ENCODE measurements at regions not wholly inside any gene's neighbourhood (a gene's known extent, or its start where the extent isn't known, plus 50 kb on each side); places are given as distances from the start of the nearest gene placed in this dataset.

DNA sequence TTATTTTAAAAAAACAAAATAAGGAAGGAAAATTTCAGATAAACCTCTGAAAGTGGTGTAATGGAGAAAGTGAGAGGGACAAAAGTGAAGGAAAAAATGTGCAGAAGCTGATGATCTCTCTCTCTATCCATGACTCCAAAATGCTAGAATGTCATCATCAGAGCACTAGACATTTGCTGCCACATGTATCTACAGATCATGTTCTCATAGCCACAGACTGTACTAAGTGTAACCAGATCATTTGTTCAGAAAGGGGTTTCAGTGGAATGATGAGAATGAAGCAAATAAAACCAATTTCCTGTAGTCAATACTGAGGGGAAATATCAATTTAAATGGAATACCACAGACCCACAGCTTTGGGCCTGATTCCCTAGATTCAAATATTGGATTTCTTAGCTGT, 104.3 kb upstream of the CHMP2B start:
- no peak overlapping the region for H3K9ac ChIP-seq (ENCODE audit: low read length)
- H3K4me2 ChIP-seq (ENCODE audit: low read length): no peak overlapping the region
- no peak overlapping the region for H2AFZ ChIP-seq (ENCODE audit: low read length)
- H3K4me3 ChIP-seq (ENCODE audit: low read depth, low read length, poor library complexity, severe bottlenecking): no peak overlapping the region
- TF ChIP-seq CTCF (IDR thresholded peaks at IDR 0.05; ENCODE audit: low read length) (no peak), EZH2 (IDR thresholded peaks at IDR 0.05; ENCODE audit: borderline replicate concordance, low read length) (no peak)
- no peaks in the 10 kb centered on the region for H4K20me1 ChIP-seq (ENCODE audit: insufficient read depth, low read length)
- no peak overlapping the region for H3K27ac ChIP-seq (ENCODE audit: low read depth, low read length, poor library complexity, severe bottlenecking)
- no peaks in the 10 kb centered on the region for H3K9me2 ChIP-seq (ENCODE audit: low read depth, low read length)
- H3K9me3 ChIP-seq (ENCODE audit: low read length): no peaks in the 10 kb centered on the region
- H3K79me2 ChIP-seq (ENCODE audit: insufficient read depth, low read length): no peaks in the 10 kb centered on the region
- no peaks in the 10 kb centered on the region for H3K4me1 ChIP-seq (ENCODE audit: insufficient read depth, low read length, severe bottlenecking)
- H3K27me3 ChIP-seq (ENCODE audit: insufficient read depth, low read length): no peaks in the 10 kb centered on the region
- no peaks in the 10 kb centered on the region for H3F3A ChIP-seq (ENCODE audit: insufficient read depth, low read length)
- H3K36me3 ChIP-seq (ENCODE audit: insufficient read depth, low read length): no peaks in the 10 kb centered on the region

DNA sequence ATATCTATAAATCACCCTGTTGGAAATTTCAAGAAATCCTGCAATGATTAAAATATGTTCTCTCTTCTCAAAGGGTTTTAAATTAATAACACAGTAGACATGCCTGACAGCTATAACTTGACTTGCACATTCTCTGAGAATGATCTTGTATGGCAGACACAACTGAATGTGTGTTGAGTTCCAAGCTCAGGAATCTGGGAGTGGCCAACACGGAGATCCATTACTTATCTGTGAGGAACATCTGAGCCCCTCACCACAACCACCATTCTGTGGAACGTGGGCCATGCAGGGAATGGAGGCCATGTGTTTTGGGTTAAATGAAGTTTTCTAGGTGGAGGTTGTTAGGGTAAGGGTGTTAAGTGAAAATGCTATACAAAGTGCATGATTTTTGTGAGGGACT, 105.3 kb upstream of the CHMP2B start:
- no peaks in the 10 kb centered on the region for H3F3A ChIP-seq (ENCODE audit: insufficient read depth, low read length)
- no peaks in the 10 kb centered on the region for H3K79me2 ChIP-seq (ENCODE audit: insufficient read depth, low read length)
- TF ChIP-seq EZH2 (IDR thresholded peaks at IDR 0.05; ENCODE audit: borderline replicate concordance, low read length) (no peak), CTCF (IDR thresholded peaks at IDR 0.05; ENCODE audit: low read length) (no peak)
- H2AFZ ChIP-seq (ENCODE audit: low read length): no peak overlapping the region
- no peaks in the 10 kb centered on the region for H3K9me3 ChIP-seq (ENCODE audit: low read length)
- H3K27me3 ChIP-seq (ENCODE audit: insufficient read depth, low read length): no peaks in the 10 kb centered on the region
- H3K9ac ChIP-seq (ENCODE audit: low read length): no peak overlapping the region
- no peak overlapping the region for H3K27ac ChIP-seq (ENCODE audit: low read depth, low read length, poor library complexity, severe bottlenecking)
- H3K36me3 ChIP-seq (ENCODE audit: insufficient read depth, low read length): no peaks in the 10 kb centered on the region
- H3K4me3 ChIP-seq (ENCODE audit: low read depth, low read length, poor library complexity, severe bottlenecking): no peak overlapping the region
- no peaks in the 10 kb centered on the region for H4K20me1 ChIP-seq (ENCODE audit: insufficient read depth, low read length)
- H3K4me1 ChIP-seq (ENCODE audit: insufficient read depth, low read length, severe bottlenecking): no peaks in the 10 kb centered on the region
- no peak overlapping the region for H3K4me2 ChIP-seq (ENCODE audit: low read length)
- no peaks in the 10 kb centered on the region for H3K9me2 ChIP-seq (ENCODE audit: low read depth, low read length)

- no peaks in the 10 kb centered on the region for H3K36me3 ChIP-seq (ENCODE audit: insufficient read depth, low read length)
- H3K4me2 ChIP-seq (ENCODE audit: low read length): no peak overlapping the region
- H3K27ac ChIP-seq (ENCODE audit: low read depth, low read length, poor library complexity, severe bottlenecking): no peak overlapping the region
- no peaks in the 10 kb centered on the region for H3K9me3 ChIP-seq (ENCODE audit: low read length)
- no peaks in the 10 kb centered on the region for H3K79me2 ChIP-seq (ENCODE audit: insufficient read depth, low read length)
- no peaks in the 10 kb centered on the region for H3K27me3 ChIP-seq (ENCODE audit: insufficient read depth, low read length)
- no peaks in the 10 kb centered on the region for H4K20me1 ChIP-seq (ENCODE audit: insufficient read depth, low read length)
- H3K4me1 ChIP-seq (ENCODE audit: insufficient read depth, low read length, severe bottlenecking): no peaks in the 10 kb centered on the region
- no peaks in the 10 kb centered on the region for H3K9me2 ChIP-seq (ENCODE audit: low read depth, low read length)
- no peaks in the 10 kb centered on the region for H3F3A ChIP-seq (ENCODE audit: insufficient read depth, low read length)
- H2AFZ ChIP-seq (ENCODE audit: low read length): no peak overlapping the region
- H3K4me3 ChIP-seq (ENCODE audit: low read depth, low read length, poor library complexity, severe bottlenecking): no peak overlapping the region
- TF ChIP-seq CTCF (IDR thresholded peaks at IDR 0.05; ENCODE audit: low read length): no peak
- TF ChIP-seq EZH2 (IDR thresholded peaks at IDR 0.05; ENCODE audit: borderline replicate concordance, low read length): no peak
- H3K9ac ChIP-seq (ENCODE audit: low read length): no peak overlapping the region
Measured at GRCh38 chr3:87120881-87121280, 106.2 kb upstream of the CHMP2B start.
